Esophagus squamous epithelium (tissue), 5 donors: ENCODE measurements at regions not wholly inside any gene's neighbourhood (a gene's known extent, or its start where the extent isn't known, plus 50 kb on each side); places are given as distances from the start of the nearest gene placed in this dataset.
A peak's percentile ranks its signal among the peaks of the same experiment; 100 is the strongest.

Experiments
- DNase-seq: peaks from one replicate; lab custom pipeline; 2025; lab: John Stamatoyannopoulos, UW
- H3K27ac ChIP-seq, 4 donors: fragments of 200-600 bp; sonication (generic); one replicate each; pipeline ENCODE4 v1.5.1; 2016 to 2019; ENCODE audit warnings: mild to moderate bottlenecking in 1 of 4
- H3K27me3 ChIP-seq, 4 donors: fragments of 200-600 bp; sonication (generic); 1 replicate in 3 of 4; 2 replicates in 1 of 4; pipeline versions ENCODE4 v1.5.1 to v1.6.0; 2017 to 2021; ENCODE audit warnings: antibody characterized with exemption in 1 of 4
- H3K36me3 ChIP-seq, 3 donors: fragments of 200-600 bp; sonication (generic); one replicate each; pipeline ENCODE4 v1.5.1; 2016 to 2019
- H3K4me1 ChIP-seq, 3 donors: fragments of 200-600 bp; sonication (generic); one replicate each; pipeline ENCODE4 v1.5.1; 2017 to 2019
- H3K4me3 ChIP-seq, 4 donors: fragments of 200-600 bp; sonication (generic); 1 replicate in 3 of 4; 2 replicates in 1 of 4; pipeline ENCODE4 v1.5.1; 2016 to 2019; ENCODE audit warnings: mild to moderate bottlenecking in 2 of 4, moderate library complexity in 1 of 4
- H3K9me3 ChIP-seq, 3 donors: fragments of 200-600 bp; sonication (generic); one replicate each; pipeline ENCODE4 v1.5.1; 2016 to 2019
- POLR2A ChIP-seq, 4 donors: fragments of 450-650 bp; IDR thresholded peaks; one replicate each; pipeline ENCODE4 v1.6.1; 2017; ENCODE audit warnings: antibody characterized with exemption in 4 of 4, mild to moderate bottlenecking in 4 of 4, moderate library complexity in 3 of 4
- WGBS, 2 donors: methylation state at CpG; one replicate each; pipeline ENCODE4 v1.1.5; 2018; 5-methylcytosine and 5-hydroxymethylcytosine counted together
- intact Hi-C: fragments of 100-400 bp; cut with DNase I; formaldehyde crosslinking; loops from one replicate; pipeline ENCODE4 v1.15.0; 2022
- TF ChIP-seq, protein P1 (sequence below), 6 experiments: fragments of 450-650 bp in 4 of 6; fragments of 200-600 bp in 2 of 6; sonication (generic) in 2 of 6; IDR thresholded peaks; one replicate each; pipeline ENCODE4 v1.5.1; 2016 to 2019; ENCODE audit warnings: antibody characterized with exemption in 6 of 6, mild to moderate bottlenecking in 4 of 6, moderate library complexity in 4 of 6
- donor health status: DM: yes; HTN: yes; CAD: no.

DNA sequence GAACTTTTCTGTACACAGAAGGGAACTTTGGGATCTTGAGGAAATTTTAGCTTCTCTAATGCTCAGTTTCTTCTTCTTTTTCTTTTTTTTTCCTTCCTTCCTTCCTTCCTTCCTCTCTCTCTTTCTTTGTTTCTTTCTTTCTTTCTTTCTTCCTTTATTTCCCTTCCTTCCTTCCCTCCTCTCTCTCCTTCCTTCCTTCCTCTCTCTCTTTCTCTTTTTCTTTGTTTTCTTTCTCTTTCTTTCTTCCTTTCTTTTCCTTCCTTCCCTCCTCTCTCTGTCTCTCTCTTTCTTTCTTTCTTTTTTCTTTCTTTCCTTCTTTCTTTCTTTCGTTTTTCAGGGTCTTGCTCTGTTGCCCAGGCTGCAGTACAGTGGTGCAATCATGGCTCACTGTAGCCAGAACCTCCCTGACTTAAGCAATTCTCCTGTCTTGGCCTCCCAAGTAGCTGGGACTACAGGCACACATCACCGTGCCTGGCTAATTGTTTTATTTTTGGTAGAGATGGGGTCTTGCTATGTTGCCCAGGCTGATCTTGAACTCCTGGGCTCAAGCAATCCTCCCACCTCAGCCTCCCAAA, 58.6 kb upstream of the SDK1 start:
- no peak overlapping the region for H3K27ac ChIP-seq
- WGBS, 2 donors = 74 to 75% methylated on average over 2 of the region's 2 CpGs
- H3K9me3 ChIP-seq = peaks cover 0 to 10% (median 0%) of the 10 kb centered on the region in 3 donors
- intact Hi-C loops = no loop called here
- no peaks in the 10 kb centered on the region for H3K36me3 ChIP-seq
- peaks cover 0 to 18% (median 0%) of the 10 kb centered on the region in 4 donors for H3K27me3 ChIP-seq
- H3K4me3 ChIP-seq = no peak overlapping the region
- no peak for DNase-seq
- no peak for TF ChIP-seq POLR2A (IDR thresholded peaks at IDR 0.05)
- TF ChIP-seq, protein P1, sequence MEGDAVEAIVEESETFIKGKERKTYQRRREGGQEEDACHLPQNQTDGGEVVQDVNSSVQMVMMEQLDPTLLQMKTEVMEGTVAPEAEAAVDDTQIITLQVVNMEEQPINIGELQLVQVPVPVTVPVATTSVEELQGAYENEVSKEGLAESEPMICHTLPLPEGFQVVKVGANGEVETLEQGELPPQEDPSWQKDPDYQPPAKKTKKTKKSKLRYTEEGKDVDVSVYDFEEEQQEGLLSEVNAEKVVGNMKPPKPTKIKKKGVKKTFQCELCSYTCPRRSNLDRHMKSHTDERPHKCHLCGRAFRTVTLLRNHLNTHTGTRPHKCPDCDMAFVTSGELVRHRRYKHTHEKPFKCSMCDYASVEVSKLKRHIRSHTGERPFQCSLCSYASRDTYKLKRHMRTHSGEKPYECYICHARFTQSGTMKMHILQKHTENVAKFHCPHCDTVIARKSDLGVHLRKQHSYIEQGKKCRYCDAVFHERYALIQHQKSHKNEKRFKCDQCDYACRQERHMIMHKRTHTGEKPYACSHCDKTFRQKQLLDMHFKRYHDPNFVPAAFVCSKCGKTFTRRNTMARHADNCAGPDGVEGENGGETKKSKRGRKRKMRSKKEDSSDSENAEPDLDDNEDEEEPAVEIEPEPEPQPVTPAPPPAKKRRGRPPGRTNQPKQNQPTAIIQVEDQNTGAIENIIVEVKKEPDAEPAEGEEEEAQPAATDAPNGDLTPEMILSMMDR (IDR thresholded peaks at IDR 0.05) = no peak
- peaks cover 0 to 26% (median 6%) of the 10 kb centered on the region in 3 donors for H3K4me1 ChIP-seq

DNA sequence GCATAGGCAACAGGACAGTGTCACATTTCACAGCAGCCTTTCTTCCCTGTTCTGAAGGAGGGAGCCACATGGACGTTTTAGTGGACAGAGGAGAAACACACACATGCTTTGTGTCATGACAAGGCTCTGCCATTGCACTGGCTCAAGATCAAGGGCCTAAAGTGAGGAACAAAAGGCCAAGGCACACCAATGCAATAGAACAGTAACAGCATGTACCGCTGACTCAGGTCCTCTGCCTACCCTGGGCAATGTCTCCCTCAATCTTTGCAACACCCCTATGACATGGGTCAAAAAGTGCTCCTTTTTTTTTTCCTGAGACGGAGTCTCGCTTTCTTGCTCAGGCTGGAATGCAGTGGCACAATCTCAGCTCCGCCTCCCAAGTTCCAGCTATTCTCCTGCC, 57.8 kb upstream of the SDK1 start:
- 67 to 81% methylated on average over 3 to 4 of the region's 5 CpGs for WGBS, 2 donors
- Histone ChIP-seq H3K4me1 (peaks cover 0 to 26% (median 6%) of the 10 kb centered on the region in 3 donors), H3K27ac (no peak overlapping the region), H3K9me3 (peaks cover 0 to 10% (median 0%) of the 10 kb centered on the region in 3 donors), H3K27me3 (peaks cover 0 to 15% (median 0%) of the 10 kb centered on the region in 4 donors), H3K4me3 (no peak overlapping the region), H3K36me3 (no peaks in the 10 kb centered on the region)
- TF ChIP-seq, protein P1 (IDR thresholded peaks at IDR 0.05) = no peak
- no peak for TF ChIP-seq POLR2A (IDR thresholded peaks at IDR 0.05)
- intact Hi-C loops = no loop called here
- no peak for DNase-seq

DNA sequence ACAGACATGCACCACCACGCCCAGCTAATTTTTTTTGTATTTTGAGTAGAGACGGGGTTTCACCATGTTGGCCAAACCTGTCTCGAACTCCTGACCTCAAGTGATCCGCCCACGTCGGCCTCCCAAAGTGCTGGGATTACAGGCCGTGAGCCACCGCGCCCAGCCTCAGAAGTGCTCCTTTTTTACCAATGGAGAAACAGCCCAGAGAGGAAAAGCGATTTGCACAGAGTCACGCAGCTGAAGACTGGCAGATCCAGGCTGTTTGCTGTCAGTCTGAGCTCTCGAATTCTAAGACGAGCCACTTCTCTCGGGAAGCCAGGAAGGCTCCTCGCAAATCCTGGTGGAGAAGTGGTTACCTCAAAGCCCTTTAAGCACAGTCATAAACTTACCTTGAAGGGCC, 57.4 kb upstream of the SDK1 start:
- no peak for DNase-seq
- intact Hi-C loops = no loop called here
- peak overlapping the region in 1 of 4 donors; percentile 33 for H3K27ac ChIP-seq
- no peak for TF ChIP-seq POLR2A (IDR thresholded peaks at IDR 0.05)
- TF ChIP-seq, protein P1 (IDR thresholded peaks at IDR 0.05) = no peak
- H3K36me3 ChIP-seq = no peaks in the 10 kb centered on the region
- no peak overlapping the region for H3K4me3 ChIP-seq
- peaks cover 0 to 10% (median 0%) of the 10 kb centered on the region in 3 donors for H3K9me3 ChIP-seq
- 73 to 84% methylated on average over 6 to 12 of the region's 15 CpGs for WGBS, 2 donors
- H3K4me1 ChIP-seq = peaks cover 0 to 26% (median 6%) of the 10 kb centered on the region in 3 donors
- peaks cover 0 to 10% (median 0%) of the 10 kb centered on the region in 4 donors for H3K27me3 ChIP-seq

DNA sequence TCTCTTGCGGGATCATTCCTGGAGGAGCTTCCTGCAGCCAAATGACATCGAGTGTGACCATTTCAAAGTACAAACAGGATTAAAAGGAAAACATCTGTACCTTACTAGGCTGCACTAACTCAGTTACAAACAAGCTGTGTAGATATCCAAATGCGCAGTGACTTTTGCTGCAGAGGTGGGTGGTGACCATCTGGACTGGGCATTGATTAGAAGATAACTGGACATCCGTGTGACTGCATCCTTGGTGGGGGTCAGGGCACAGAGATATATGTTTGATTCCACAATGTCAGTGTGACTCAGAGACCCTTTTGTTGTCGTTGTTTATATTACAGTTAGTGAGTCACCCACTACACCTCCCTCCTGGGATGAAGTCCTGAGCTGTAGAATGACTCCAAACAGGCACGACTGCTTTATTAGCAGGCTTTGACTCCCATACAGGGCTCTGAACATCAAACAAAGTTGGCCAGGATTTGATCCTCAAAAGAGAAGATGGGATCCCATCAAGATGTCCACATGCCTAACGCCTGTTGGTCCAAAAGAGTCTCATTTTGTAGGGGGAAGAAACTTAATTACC, 56.7 kb upstream of the SDK1 start:
- TF ChIP-seq, protein P1 (IDR thresholded peaks at IDR 0.05) = no peak
- no peak for TF ChIP-seq POLR2A (IDR thresholded peaks at IDR 0.05)
- Histone ChIP-seq H3K9me3 (peaks cover 0 to 10% (median 0%) of the 10 kb centered on the region in 3 donors), H3K4me3 (no peak overlapping the region), H3K4me1 (peaks cover 0 to 26% (median 6%) of the 10 kb centered on the region in 3 donors), H3K36me3 (no peaks in the 10 kb centered on the region), H3K27me3 (peaks cover 0 to 4% (median 0%) of the 10 kb centered on the region in 4 donors), H3K27ac (peak overlapping the region in 3 of 4 donors; percentile 24 to 37 (median 36))
- 37 to 38% methylated on average over 6 of the region's 7 CpGs for WGBS, 2 donors
- intact Hi-C loops = no loop called here
- DNase-seq = no peak

DNA sequence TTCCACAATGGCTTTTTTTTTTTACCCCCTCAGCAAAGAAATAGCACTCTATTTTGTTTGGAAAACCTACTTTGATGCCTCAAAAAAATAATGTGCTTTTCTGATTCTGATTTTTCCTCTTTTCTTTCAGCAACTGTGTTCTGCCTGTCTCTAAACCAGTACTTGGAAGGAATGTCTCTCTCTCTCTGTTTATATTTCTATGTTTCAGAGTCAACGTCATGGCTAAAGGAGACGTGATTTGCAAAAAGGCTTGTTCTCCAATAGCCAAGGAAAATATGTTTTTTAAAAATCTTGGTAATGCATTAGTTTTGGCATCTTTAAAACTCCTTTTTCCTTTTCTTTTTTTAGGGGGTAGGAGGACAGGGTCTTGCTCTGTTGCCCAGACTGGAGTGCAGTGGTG, 56.0 kb upstream of the SDK1 start:
- Histone ChIP-seq H3K27ac (peak overlapping the region in 2 of 4 donors; percentile 24 to 37), H3K9me3 (peaks cover 0 to 10% (median 0%) of the 10 kb centered on the region in 3 donors), H3K36me3 (no peaks in the 10 kb centered on the region), H3K27me3 (no peaks in the 10 kb centered on the region), H3K4me1 (peaks cover 0 to 26% (median 6%) of the 10 kb centered on the region in 3 donors), H3K4me3 (no peak overlapping the region)
- WGBS, 2 donors = 54 to 65% methylated on average over 2 of the region's 2 CpGs
- DNase-seq = no peak
- intact Hi-C loops = no loop called here
- TF ChIP-seq, protein P1 (IDR thresholded peaks at IDR 0.05) = no peak
- TF ChIP-seq POLR2A (IDR thresholded peaks at IDR 0.05) = no peak
